ENCODE measurements at regions not wholly inside any gene's neighbourhood (a gene's known extent, or its start where the extent isn't known, plus 50 kb on each side); places are given as distances from the start of the nearest gene placed in this dataset.

DNA sequence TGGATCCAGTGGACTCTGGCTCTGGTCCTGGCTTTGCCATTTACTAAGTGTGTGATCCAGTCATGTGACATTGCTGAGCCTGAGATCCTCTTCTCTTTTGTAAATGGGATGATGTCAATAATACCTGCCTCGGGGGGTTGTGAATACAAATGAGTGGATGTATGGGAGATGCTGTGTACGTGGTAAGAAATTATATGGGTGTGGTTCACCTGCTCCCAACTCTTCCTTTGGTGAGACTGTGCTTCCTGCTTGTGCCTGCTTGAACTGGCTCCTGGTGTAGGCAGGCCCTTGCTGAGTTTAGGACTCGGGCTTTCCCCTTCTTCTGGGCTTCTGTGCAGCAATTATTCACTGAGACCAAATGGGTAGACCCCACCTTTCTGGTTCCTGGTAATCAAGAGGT, 189.5 kb upstream of the FRMD6 start:
- H3K27ac ChIP-seq (replicated peaks), result no peak overlapping the region
- no peak for TF ChIP-seq GABPA (IDR thresholded peaks at IDR 0.05; ENCODE audit: low read depth)
- no peak for TF ChIP-seq SPI1 (IDR thresholded peaks at IDR 0.05; ENCODE audit: borderline replicate concordance, low read depth)
- TF ChIP-seq, protein P1, sequence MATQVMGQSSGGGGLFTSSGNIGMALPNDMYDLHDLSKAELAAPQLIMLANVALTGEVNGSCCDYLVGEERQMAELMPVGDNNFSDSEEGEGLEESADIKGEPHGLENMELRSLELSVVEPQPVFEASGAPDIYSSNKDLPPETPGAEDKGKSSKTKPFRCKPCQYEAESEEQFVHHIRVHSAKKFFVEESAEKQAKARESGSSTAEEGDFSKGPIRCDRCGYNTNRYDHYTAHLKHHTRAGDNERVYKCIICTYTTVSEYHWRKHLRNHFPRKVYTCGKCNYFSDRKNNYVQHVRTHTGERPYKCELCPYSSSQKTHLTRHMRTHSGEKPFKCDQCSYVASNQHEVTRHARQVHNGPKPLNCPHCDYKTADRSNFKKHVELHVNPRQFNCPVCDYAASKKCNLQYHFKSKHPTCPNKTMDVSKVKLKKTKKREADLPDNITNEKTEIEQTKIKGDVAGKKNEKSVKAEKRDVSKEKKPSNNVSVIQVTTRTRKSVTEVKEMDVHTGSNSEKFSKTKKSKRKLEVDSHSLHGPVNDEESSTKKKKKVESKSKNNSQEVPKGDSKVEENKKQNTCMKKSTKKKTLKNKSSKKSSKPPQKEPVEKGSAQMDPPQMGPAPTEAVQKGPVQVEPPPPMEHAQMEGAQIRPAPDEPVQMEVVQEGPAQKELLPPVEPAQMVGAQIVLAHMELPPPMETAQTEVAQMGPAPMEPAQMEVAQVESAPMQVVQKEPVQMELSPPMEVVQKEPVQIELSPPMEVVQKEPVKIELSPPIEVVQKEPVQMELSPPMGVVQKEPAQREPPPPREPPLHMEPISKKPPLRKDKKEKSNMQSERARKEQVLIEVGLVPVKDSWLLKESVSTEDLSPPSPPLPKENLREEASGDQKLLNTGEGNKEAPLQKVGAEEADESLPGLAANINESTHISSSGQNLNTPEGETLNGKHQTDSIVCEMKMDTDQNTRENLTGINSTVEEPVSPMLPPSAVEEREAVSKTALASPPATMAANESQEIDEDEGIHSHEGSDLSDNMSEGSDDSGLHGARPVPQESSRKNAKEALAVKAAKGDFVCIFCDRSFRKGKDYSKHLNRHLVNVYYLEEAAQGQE (IDR thresholded peaks at IDR 0.05; ENCODE audit: insufficient replicate concordance, low read depth), result no peak
- TF ChIP-seq POLR2AphosphoS5 (IDR thresholded peaks at IDR 0.05; ENCODE audit: low read depth), result no peak
- TF ChIP-seq, protein P2, sequence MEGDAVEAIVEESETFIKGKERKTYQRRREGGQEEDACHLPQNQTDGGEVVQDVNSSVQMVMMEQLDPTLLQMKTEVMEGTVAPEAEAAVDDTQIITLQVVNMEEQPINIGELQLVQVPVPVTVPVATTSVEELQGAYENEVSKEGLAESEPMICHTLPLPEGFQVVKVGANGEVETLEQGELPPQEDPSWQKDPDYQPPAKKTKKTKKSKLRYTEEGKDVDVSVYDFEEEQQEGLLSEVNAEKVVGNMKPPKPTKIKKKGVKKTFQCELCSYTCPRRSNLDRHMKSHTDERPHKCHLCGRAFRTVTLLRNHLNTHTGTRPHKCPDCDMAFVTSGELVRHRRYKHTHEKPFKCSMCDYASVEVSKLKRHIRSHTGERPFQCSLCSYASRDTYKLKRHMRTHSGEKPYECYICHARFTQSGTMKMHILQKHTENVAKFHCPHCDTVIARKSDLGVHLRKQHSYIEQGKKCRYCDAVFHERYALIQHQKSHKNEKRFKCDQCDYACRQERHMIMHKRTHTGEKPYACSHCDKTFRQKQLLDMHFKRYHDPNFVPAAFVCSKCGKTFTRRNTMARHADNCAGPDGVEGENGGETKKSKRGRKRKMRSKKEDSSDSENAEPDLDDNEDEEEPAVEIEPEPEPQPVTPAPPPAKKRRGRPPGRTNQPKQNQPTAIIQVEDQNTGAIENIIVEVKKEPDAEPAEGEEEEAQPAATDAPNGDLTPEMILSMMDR (IDR thresholded peaks at IDR 0.05; ENCODE audit: insufficient read depth, low read length), result no peak
- no peak overlapping the region for H3K4me3 ChIP-seq (replicated peaks; ENCODE audit: insufficient read depth, low read length)
- no peak for DNase-seq (ENCODE audit: low read depth in 1 of 2, low spot score in 1 of 2)
- H3K27me3 ChIP-seq (ENCODE audit: insufficient read depth, poor library complexity, severe bottlenecking), result no peaks in the 10 kb centered on the region

DNA sequence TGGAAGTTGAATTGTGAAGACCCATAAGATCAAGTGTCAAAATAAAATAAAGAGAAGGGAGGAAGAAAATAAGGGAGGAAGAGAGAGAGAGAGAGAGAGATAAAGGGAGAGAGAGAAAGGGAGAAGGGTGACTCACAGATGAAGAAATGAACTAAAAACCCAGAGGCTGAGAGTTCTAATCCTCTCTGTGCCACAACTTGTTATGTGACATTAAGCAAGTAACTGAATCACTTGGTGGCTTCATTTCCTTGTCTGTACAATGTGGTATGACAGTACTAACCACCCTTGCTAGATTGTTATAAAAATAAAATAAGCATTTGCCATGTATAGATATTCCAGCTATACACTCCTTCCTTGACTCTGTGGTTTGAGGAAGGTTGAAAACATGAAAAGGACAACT, 189.0 kb upstream of the FRMD6 start:
- Histone ChIP-seq H3K27ac (replicated peaks) (no peak overlapping the region), H3K27me3 (ENCODE audit: insufficient read depth, poor library complexity, severe bottlenecking) (no peaks in the 10 kb centered on the region), H3K4me3 (replicated peaks; ENCODE audit: insufficient read depth, low read length) (no peak overlapping the region)
- DNase-seq (ENCODE audit: low read depth in 1 of 2, low spot score in 1 of 2), result no peak
- TF ChIP-seq, protein P1 (IDR thresholded peaks at IDR 0.05; ENCODE audit: insufficient replicate concordance, low read depth), result no peak
- no peak for TF ChIP-seq GABPA (IDR thresholded peaks at IDR 0.05; ENCODE audit: low read depth)
- no peak for TF ChIP-seq SPI1 (IDR thresholded peaks at IDR 0.05; ENCODE audit: borderline replicate concordance, low read depth)
- no peak for TF ChIP-seq POLR2AphosphoS5 (IDR thresholded peaks at IDR 0.05; ENCODE audit: low read depth)
- TF ChIP-seq, protein P2 (IDR thresholded peaks at IDR 0.05; ENCODE audit: insufficient read depth, low read length), result no peak

DNA sequence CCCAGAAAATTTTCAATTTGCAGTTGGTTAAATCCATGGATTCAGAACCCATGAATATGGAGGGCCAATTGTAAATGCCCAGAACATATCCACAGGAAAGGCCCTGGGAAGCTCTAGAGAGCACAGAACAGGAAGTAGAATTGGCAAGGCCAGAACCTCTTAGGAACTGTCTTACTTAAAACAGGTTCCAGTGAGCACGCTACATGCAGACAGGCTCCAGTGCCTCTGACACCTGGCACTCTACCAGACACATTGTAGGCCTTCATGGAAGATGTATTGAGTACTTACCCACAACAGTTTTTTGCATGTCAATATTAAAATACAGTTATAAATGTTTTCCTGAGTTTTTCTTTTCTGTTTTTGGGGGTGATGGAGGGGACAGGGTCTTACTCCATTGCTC, 188.2 kb upstream of the FRMD6 start:
- DNase-seq (ENCODE audit: low read depth in 1 of 2, low spot score in 1 of 2), result no peak
- TF ChIP-seq, protein P2 (IDR thresholded peaks at IDR 0.05; ENCODE audit: insufficient read depth, low read length), result no peak
- TF ChIP-seq SPI1 (IDR thresholded peaks at IDR 0.05; ENCODE audit: borderline replicate concordance, low read depth) (no peak), POLR2AphosphoS5 (IDR thresholded peaks at IDR 0.05; ENCODE audit: low read depth) (no peak), GABPA (IDR thresholded peaks at IDR 0.05; ENCODE audit: low read depth) (no peak)
- TF ChIP-seq, protein P1 (IDR thresholded peaks at IDR 0.05; ENCODE audit: insufficient replicate concordance, low read depth), result no peak

More for the DNA sequence above, 188.2 kb upstream of the FRMD6 start:
- no peak overlapping the region for H3K27ac ChIP-seq (replicated peaks)
- no peak overlapping the region for H3K4me3 ChIP-seq (replicated peaks; ENCODE audit: insufficient read depth, low read length)
- no peaks in the 10 kb centered on the region for H3K27me3 ChIP-seq (ENCODE audit: insufficient read depth, poor library complexity, severe bottlenecking)
